GM23248 (cell line): ENCODE measurements at regions not wholly inside any gene's neighbourhood (a gene's known extent, or its start where the extent isn't known, plus 50 kb on each side); places are given as distances from the start of the nearest gene placed in this dataset.
"Not testable (repeated sequence)": the region's sequence is repeated elsewhere in the genome, so short reads cannot be mapped to it uniquely, and the experiment has no call there.

Experiments used
- EZH2 ChIP-seq: fragments of 200-600 bp; sonication (generic); IDR thresholded peaks from 2 replicates; pipeline ENCODE4 v1.6.1; 2018; ENCODE audit warnings: antibody characterized with exemption, mild to moderate bottlenecking; ENCODE audit not compliant: insufficient read depth, poor library complexity, severe bottlenecking
- EZH2phosphoT487 ChIP-seq: fragments of 200-600 bp; sonication (generic); IDR thresholded peaks from 2 replicates; pipeline ENCODE4 v1.6.1; 2018; ENCODE audit warnings: antibody characterized with exemption, moderate library complexity, mild to moderate bottlenecking, low read depth; ENCODE audit not compliant: insufficient read depth

- not testable (repeated sequence) for TF ChIP-seq EZH2phosphoT487, EZH2
Observed at GRCh38 chr10:47711428-47711827, 52.0 kb downstream of the SYT15B start.
